ENCODE measurements at regions not wholly inside any gene's neighbourhood (a gene's known extent, or its start where the extent isn't known, plus 50 kb on each side); places are given as distances from the start of the nearest gene placed in this dataset.

GRCh38 chr5:18984559-18985080 is 1003.4 kb downstream of the CDH18 start:
- TF ChIP-seq CTCF (IDR thresholded peaks at IDR 0.05) (no peak), POLR2A (IDR thresholded peaks at IDR 0.05) (no peak), POLR2AphosphoS5 (IDR thresholded peaks at IDR 0.05) (no peak), EP300 (IDR thresholded peaks at IDR 0.05) (no peak)
- no peaks in the 10 kb centered on the region for H3K36me3 ChIP-seq
- 78 to 92% (median 81%) methylated on average over 6 of the region's 6 CpGs for WGBS, 5 donors
- no peaks in the 10 kb centered on the region for H3K4me1 ChIP-seq
- intact Hi-C loops (cut with DNase I; ENCODE audit: low total_unique reads), result no loop called here
- no peak overlapping the region for H3K27ac ChIP-seq
- H3K27me3 ChIP-seq, result no peaks in the 10 kb centered on the region
- no peak overlapping the region for H3K4me3 ChIP-seq
- no peak for DNase-seq
- H3K9me3 ChIP-seq, result peaks cover 0 to 11% (median 5%) of the 10 kb centered on the region in 4 donors

GRCh38 chr5:18985171-18985758 is 1002.7 kb downstream of the CDH18 start:
- no peak overlapping the region for H3K4me3 ChIP-seq
- peaks cover 0 to 11% (median 5%) of the 10 kb centered on the region in 4 donors for H3K9me3 ChIP-seq
- DNase-seq, result no peak
- TF ChIP-seq POLR2AphosphoS5 (IDR thresholded peaks at IDR 0.05) (no peak), POLR2A (IDR thresholded peaks at IDR 0.05) (no peak), EP300 (IDR thresholded peaks at IDR 0.05) (no peak), CTCF (IDR thresholded peaks at IDR 0.05) (no peak)
- H3K27me3 ChIP-seq, result no peaks in the 10 kb centered on the region
- no peaks in the 10 kb centered on the region for H3K4me1 ChIP-seq
- intact Hi-C loops (cut with DNase I; ENCODE audit: low total_unique reads), result no loop called here
- 30 to 40% (median 34%) methylated on average over 5 of the region's 5 CpGs for WGBS, 5 donors
- no peaks in the 10 kb centered on the region for H3K36me3 ChIP-seq
- H3K27ac ChIP-seq, result no peak overlapping the region

- no peak overlapping the region for H3K4me3 ChIP-seq
- TF ChIP-seq EP300 (IDR thresholded peaks at IDR 0.05) (no peak), POLR2A (IDR thresholded peaks at IDR 0.05) (no peak), CTCF (IDR thresholded peaks at IDR 0.05) (no peak), POLR2AphosphoS5 (IDR thresholded peaks at IDR 0.05) (no peak)
- WGBS, 5 donors, result 48 to 62% (median 54%) methylated on average over 1 of the region's 1 CpG
- H3K27ac ChIP-seq, result no peak overlapping the region
- intact Hi-C loops (cut with DNase I; ENCODE audit: low total_unique reads), result no loop called here
- no peaks in the 10 kb centered on the region for H3K4me1 ChIP-seq
- no peaks in the 10 kb centered on the region for H3K27me3 ChIP-seq
- no peak for DNase-seq
- H3K36me3 ChIP-seq, result no peaks in the 10 kb centered on the region
- H3K9me3 ChIP-seq, result peaks cover 0 to 11% (median 5%) of the 10 kb centered on the region in 4 donors
These were observed 1000.9 kb downstream of the CDH18 start for GRCh38 chr5:18987101-18987500.

- no peak for DNase-seq
- no peaks in the 10 kb centered on the region for H3K36me3 ChIP-seq
- no peak overlapping the region for H3K27ac ChIP-seq
- H3K27me3 ChIP-seq, result no peaks in the 10 kb centered on the region
- no peaks in the 10 kb centered on the region for H3K4me1 ChIP-seq
- 24 to 62% (median 42%) methylated on average over 1 of the region's 1 CpG for WGBS, 5 donors
- no peaks in the 10 kb centered on the region for H3K9me3 ChIP-seq
- H3K4me3 ChIP-seq, result no peak overlapping the region
- TF ChIP-seq POLR2A (IDR thresholded peaks at IDR 0.05), result no peak
- TF ChIP-seq CTCF (IDR thresholded peaks at IDR 0.05), result no peak
- TF ChIP-seq POLR2AphosphoS5 (IDR thresholded peaks at IDR 0.05), result no peak
- TF ChIP-seq EP300 (IDR thresholded peaks at IDR 0.05), result no peak
- intact Hi-C loops (cut with DNase I; ENCODE audit: low total_unique reads), result no loop called here
These were observed 997.1 kb downstream of the CDH18 start for GRCh38 chr5:18990852-18991251.
